BE2C (cell line): ENCODE measurements at regions not wholly inside any gene's neighbourhood (a gene's known extent, or its start where the extent isn't known, plus 50 kb on each side); places are given as distances from the start of the nearest gene placed in this dataset.
A peak's percentile ranks its signal among the peaks of the same experiment; 100 is the strongest.
"Not testable (repeated sequence)": the region's sequence is repeated elsewhere in the genome, so short reads cannot be mapped to it uniquely, and the experiment has no call there.

Experiments used
- DNase-seq: peaks from one replicate; pipeline ENCODE4 v3.0.0-alpha.2; 2020
- H3K27me3 ChIP-seq: fragments of 250-450 bp; sonication (Bioruptor Pico); 2 replicates; pipeline ENCODE4 v1.5.1; 2020; ENCODE audit warnings: mild to moderate bottlenecking
- H3K36me3 ChIP-seq: fragments of 250-450 bp; sonication (Bioruptor Pico); 2 replicates; pipeline ENCODE4 v1.5.1; 2020; ENCODE audit warnings: mild to moderate bottlenecking
- H3K4me1 ChIP-seq: fragments of 250-450 bp; sonication (Bioruptor Pico); 2 replicates; pipeline ENCODE4 v1.5.1; 2020
- H3K4me3 ChIP-seq: 2 replicates; pipeline ENCODE4 v1.5.1; 2011; ENCODE audit warnings: low read depth, low read length
- H3K9me3 ChIP-seq: fragments of 250-450 bp; sonication (Bioruptor Pico); 2 replicates; pipeline ENCODE4 v1.5.1; 2020
- TF ChIP-seq, protein P1 (sequence below): IDR thresholded peaks from 2 replicates; pipeline ENCODE4 v1.5.1; 2012; ENCODE audit warnings: mild to moderate bottlenecking, low read depth, low read length

DNA sequence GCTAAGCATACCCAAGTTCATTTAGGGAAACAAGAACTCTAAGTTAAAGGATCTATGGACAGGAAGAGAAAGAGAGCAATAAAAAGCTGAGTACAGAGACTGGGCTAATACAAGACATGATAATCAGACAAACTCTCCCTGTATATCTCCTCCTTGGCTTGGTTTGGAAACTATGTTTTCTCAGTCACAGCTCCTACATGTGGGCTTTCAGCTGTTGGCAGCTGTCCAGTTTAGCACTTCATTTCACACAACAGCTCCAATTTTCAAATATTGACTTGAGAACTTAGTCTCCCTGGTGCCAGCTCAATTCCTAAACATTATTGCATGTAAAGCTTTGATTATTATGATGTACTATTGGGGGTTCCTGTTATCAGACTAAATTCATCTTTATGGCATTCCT, 222.8 kb upstream of the OBI1 start:
- H3K9me3 ChIP-seq: no peaks in the 10 kb centered on the region
- peak; percentile 52 for DNase-seq
- no peaks in the 10 kb centered on the region; the same call in none of the 2 replicates for H3K4me1 ChIP-seq
- TF ChIP-seq, protein P1, sequence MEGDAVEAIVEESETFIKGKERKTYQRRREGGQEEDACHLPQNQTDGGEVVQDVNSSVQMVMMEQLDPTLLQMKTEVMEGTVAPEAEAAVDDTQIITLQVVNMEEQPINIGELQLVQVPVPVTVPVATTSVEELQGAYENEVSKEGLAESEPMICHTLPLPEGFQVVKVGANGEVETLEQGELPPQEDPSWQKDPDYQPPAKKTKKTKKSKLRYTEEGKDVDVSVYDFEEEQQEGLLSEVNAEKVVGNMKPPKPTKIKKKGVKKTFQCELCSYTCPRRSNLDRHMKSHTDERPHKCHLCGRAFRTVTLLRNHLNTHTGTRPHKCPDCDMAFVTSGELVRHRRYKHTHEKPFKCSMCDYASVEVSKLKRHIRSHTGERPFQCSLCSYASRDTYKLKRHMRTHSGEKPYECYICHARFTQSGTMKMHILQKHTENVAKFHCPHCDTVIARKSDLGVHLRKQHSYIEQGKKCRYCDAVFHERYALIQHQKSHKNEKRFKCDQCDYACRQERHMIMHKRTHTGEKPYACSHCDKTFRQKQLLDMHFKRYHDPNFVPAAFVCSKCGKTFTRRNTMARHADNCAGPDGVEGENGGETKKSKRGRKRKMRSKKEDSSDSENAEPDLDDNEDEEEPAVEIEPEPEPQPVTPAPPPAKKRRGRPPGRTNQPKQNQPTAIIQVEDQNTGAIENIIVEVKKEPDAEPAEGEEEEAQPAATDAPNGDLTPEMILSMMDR: no peak
- no peaks in the 10 kb centered on the region for H3K27me3 ChIP-seq
- H3K4me3 ChIP-seq: no peak overlapping the region
- no peaks in the 10 kb centered on the region for H3K36me3 ChIP-seq

DNA sequence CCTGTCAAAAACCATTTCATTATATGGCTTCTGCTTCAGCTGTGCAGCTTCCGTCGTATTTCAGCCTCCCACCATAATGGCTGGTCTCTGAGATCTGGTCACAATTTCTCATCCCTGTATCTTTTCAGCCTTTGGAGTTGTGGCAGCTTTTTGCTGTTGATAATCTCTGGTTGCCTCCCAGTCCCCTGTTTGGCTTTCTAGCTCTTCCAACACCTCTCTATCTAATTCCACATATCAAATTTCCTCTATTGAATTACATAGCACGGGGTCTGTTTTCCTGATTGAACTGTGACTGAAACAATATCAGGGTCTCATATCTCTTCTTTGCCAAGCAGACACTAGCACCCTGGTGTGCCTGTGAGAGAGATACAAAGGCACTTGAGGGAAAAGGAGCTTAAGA, 222.1 kb upstream of the OBI1 start:
- H3K36me3 ChIP-seq: no peaks in the 10 kb centered on the region
- H3K4me1 ChIP-seq: no peaks in the 10 kb centered on the region; the same call in none of the 2 replicates
- H3K27me3 ChIP-seq: no peaks in the 10 kb centered on the region
- H3K4me3 ChIP-seq: peak overlapping the region; percentile 7
- DNase-seq: peak; percentile 44
- TF ChIP-seq, protein P1: no peak
- H3K9me3 ChIP-seq: no peaks in the 10 kb centered on the region

DNA sequence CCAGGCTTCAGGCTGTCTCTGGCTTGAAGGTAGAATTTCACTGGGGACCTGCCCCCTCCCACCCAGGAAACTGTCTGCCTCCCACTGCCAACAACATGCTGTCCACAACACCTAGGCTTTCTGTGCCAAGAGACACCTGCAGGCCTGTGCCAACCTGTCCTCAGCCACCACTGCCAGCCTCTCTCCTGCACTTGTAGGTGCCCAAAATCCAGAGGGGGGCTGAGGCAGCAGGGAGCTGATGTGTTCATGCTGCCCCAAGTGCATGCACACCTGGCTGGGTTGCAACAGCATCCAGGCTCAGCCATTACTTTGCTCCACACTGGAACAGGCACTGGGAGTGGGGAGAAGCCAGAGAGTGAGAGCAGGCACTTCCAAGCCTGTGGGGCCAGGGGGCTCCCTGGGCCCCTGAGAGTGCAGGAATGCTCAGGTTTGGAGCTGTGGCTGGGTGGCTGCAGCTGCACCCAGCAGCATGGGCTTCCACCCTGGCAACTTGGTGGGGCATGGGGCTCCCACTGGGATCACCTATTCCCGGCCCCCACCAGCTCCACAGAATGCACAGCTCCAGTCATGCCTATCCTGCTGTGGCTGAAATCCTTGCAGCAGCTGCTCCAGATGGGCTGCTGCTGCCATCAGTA, 218.1 kb upstream of the OBI1 start:
- no peak for DNase-seq
- Histone ChIP-seq H3K4me3 (no peak overlapping the region), H3K9me3 (no peaks in the 10 kb centered on the region), H3K36me3 (no peaks in the 10 kb centered on the region), H3K27me3 (no peaks in the 10 kb centered on the region), H3K4me1 (no peaks in the 10 kb centered on the region; the same call in none of the 2 replicates)
- TF ChIP-seq, protein P1: no peak

GRCh38 chr13:78875792-78876580, 217.0 kb upstream of the OBI1 start:
- no peaks in the 10 kb centered on the region for H3K27me3 ChIP-seq
- no peaks in the 10 kb centered on the region for H3K36me3 ChIP-seq
- H3K9me3 ChIP-seq: no peaks in the 10 kb centered on the region
- no peak for DNase-seq
- TF ChIP-seq, protein P1: peak; percentile 32
- no peak overlapping the region for H3K4me3 ChIP-seq
- no peaks in the 10 kb centered on the region; the same call in 1 of the 2 replicates for H3K4me1 ChIP-seq

DNA sequence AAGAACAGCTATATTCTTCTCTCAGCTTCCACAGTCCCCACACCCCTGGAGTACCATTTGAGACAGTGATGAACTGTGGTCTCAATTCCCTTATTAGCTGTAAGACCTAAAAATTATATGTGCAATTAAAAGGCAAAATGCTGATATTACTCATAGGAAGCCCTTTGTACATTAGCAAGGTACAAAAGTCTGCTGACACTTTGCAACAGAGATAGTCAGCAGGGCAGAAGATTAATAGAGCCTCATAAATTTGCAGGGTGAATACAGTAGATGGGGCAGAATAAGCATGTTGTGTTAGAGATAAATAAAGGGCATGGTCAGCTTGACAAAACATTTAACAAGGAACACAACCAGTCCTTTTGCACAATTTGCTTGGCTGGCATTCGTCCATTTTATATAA, 210.0 kb upstream of the OBI1 start:
- no peaks in the 10 kb centered on the region for H3K4me1 ChIP-seq
- no peaks in the 10 kb centered on the region for H3K9me3 ChIP-seq
- no peak overlapping the region for H3K4me3 ChIP-seq
- H3K27me3 ChIP-seq: peaks cover 6% of the 10 kb centered on the region
- no peaks in the 10 kb centered on the region for H3K36me3 ChIP-seq
- TF ChIP-seq, protein P1: no peak
- DNase-seq: no peak

DNA sequence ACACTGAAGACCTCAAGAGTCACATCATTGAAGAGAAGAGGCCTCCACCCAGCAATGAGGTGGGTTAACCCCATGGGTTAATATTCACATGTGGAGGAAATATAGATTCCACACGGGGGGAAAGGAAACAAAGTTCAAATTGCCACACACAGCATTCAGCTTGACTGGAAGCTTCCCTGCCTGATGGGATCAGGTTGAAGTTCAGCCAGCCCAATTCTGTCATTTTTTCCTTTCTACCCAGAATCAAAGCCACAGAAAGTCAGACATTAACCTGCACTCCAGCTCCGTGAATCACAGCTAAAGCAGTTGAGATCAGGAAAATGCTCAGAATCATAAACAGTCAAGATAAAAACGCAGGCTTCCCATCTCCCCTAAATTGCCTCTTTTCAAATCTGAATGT, 208.7 kb upstream of the OBI1 start:
- peaks cover 6% of the 10 kb centered on the region for H3K27me3 ChIP-seq
- no peaks in the 10 kb centered on the region for H3K36me3 ChIP-seq
- H3K4me1 ChIP-seq: no peaks in the 10 kb centered on the region
- TF ChIP-seq, protein P1: no peak
- no peak overlapping the region for H3K4me3 ChIP-seq
- H3K9me3 ChIP-seq: no peaks in the 10 kb centered on the region
- DNase-seq: no peak

DNA sequence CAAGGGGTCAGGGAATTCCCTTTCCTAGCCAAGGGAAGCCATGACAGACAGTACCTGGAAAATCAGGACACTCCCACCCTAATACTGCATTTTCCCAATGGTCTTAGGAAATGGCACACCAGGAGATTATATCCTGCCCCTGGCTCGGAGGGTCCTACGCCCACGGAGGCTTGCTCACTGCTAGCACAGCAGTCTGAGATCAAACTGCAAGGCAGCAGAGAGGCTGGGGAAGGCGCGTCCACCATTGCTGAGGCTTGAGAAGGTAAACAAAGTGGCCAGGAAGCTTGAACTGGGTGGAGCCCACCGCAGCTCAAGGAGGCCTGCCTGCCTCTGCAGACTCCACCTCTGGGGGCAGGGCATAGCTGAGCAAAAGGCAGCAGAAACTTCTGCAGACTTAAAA, 207.1 kb upstream of the OBI1 start:
- H3K9me3 ChIP-seq, H3K36me3 ChIP-seq, H3K27me3 ChIP-seq, H3K4me1 ChIP-seq, DNase-seq, H3K4me3 ChIP-seq: not testable (repeated sequence)
